ENCODE measurements at regions not wholly inside any gene's neighbourhood (a gene's known extent, or its start where the extent isn't known, plus 50 kb on each side); places are given as distances from the start of the nearest gene placed in this dataset.
A peak's percentile ranks its signal among the peaks of the same experiment; 100 is the strongest.

GRCh38 chr2:63692002-63692606 lies 103.3 kb downstream of the MDH1 start:
- peak; percentile 81 for DNase-seq (ENCODE audit: low read depth)
- TF ChIP-seq, protein P1, sequence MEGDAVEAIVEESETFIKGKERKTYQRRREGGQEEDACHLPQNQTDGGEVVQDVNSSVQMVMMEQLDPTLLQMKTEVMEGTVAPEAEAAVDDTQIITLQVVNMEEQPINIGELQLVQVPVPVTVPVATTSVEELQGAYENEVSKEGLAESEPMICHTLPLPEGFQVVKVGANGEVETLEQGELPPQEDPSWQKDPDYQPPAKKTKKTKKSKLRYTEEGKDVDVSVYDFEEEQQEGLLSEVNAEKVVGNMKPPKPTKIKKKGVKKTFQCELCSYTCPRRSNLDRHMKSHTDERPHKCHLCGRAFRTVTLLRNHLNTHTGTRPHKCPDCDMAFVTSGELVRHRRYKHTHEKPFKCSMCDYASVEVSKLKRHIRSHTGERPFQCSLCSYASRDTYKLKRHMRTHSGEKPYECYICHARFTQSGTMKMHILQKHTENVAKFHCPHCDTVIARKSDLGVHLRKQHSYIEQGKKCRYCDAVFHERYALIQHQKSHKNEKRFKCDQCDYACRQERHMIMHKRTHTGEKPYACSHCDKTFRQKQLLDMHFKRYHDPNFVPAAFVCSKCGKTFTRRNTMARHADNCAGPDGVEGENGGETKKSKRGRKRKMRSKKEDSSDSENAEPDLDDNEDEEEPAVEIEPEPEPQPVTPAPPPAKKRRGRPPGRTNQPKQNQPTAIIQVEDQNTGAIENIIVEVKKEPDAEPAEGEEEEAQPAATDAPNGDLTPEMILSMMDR (IDR thresholded peaks at IDR 0.05; ENCODE audit: insufficient read depth, low read length), result peak; percentile 44

GRCh38 chr2:63695583-63695982 lies 106.8 kb downstream of the MDH1 start:
- TF ChIP-seq, protein P1 (IDR thresholded peaks at IDR 0.05; ENCODE audit: insufficient read depth, low read length), result no peak
- no peak for DNase-seq (ENCODE audit: low read depth)
- no peak overlapping the region for H3K4me3 ChIP-seq (ENCODE audit: low read depth, low read length)

More at GRCh38 chr2:63692002-63692606, 103.3 kb downstream of the MDH1 start:
- H3K4me3 ChIP-seq (ENCODE audit: low read depth, low read length), result no peak overlapping the region

- no peak overlapping the region for H3K4me3 ChIP-seq (ENCODE audit: low read depth, low read length)
- DNase-seq (ENCODE audit: low read depth), result no peak
- TF ChIP-seq, protein P1 (IDR thresholded peaks at IDR 0.05; ENCODE audit: insufficient read depth, low read length), result no peak
These were observed 107.7 kb downstream of the MDH1 start for GRCh38 chr2:63696496-63696895.

- TF ChIP-seq, protein P1 (IDR thresholded peaks at IDR 0.05; ENCODE audit: insufficient read depth, low read length), result no peak
These were observed 108.4 kb downstream of the MDH1 start for GRCh38 chr2:63697160-63697559.

DNA sequence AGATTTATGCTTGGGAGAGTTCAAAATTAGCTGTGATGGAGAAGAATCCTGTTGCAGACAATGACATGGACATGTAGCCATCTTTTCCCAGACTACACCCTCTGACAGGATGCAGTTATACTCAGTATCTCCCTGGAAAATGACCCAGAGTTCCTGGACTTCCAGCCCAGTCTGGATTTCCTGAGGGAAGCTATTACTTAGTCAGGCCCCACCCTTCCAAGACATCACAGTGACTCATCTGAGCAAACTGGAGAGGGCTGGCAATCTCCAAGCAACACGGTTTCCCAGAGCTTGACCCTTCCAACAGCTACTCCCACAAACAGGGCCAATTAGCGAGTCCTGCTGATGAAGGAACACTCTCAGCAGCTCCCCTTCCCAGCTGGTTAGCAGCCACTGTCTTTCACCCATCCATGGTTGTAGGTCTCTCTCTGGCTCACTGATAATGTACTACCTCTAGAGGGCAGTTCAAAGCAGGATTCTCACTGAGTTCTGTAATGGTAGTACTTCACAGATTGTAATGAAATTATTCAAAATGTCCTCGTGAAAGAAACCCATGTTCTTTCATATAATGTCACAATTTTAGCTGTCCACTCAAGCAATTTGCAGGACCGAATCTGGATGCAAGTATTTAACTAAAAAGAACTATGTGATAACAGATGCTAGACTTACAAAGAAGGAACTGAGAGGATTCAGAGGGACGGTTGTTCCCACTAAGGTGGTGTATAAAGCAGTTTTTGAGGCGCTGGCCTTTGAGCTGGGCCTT lies 110.2 kb downstream of the MDH1 start:
- TF ChIP-seq, protein P1 (IDR thresholded peaks at IDR 0.05; ENCODE audit: insufficient read depth, low read length), result peak; percentile 63
- no peak overlapping the region for H3K4me3 ChIP-seq (ENCODE audit: low read depth, low read length)
- peak; percentile 93 for DNase-seq (ENCODE audit: low read depth)

More at GRCh38 chr2:63697160-63697559, 108.4 kb downstream of the MDH1 start:
- no peak for DNase-seq (ENCODE audit: low read depth)
- H3K4me3 ChIP-seq (ENCODE audit: low read depth, low read length), result no peak overlapping the region

DNA sequence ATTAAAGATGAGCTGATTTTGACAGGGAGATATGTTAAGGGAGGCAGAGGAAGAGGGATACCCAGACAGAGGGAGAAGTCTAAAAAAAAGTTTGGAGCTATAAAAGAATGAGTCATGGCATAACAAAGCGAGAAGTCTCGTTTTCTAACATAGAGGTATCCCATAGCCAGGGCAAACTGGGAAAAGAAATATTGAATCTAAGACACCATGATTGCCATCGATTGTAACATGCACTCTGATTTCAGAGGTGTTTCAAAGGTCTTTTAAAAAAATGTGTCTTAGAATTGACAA lies 110.7 kb downstream of the MDH1 start:
- peak; percentile 19 for DNase-seq (ENCODE audit: low read depth)
- TF ChIP-seq, protein P1 (IDR thresholded peaks at IDR 0.05; ENCODE audit: insufficient read depth, low read length), result no peak
- H3K4me3 ChIP-seq (ENCODE audit: low read depth, low read length), result no peak overlapping the region
